Thyroid gland (tissue), 4 donors: ENCODE measurements at regions not wholly inside any gene's neighbourhood (a gene's known extent, or its start where the extent isn't known, plus 50 kb on each side); places are given as distances from the start of the nearest gene placed in this dataset.

ENCODE experiments used
- DNase-seq, 2 donors: peaks; one replicate each; pipeline ENCODE4 v3.0.0-alpha.2; 2019
- H3K27ac ChIP-seq, 3 donors: fragments of 200-600 bp; sonication (generic); 1 replicate in 2 of 3; 2 replicates in 1 of 3; pipeline ENCODE4 v1.5.1; 2016 to 2019; ENCODE audit warnings: mild to moderate bottlenecking in 1 of 3, moderate library complexity in 1 of 3
- H3K27me3 ChIP-seq: fragments of 200-600 bp; sonication (generic); one replicate; pipeline ENCODE4 v1.5.1; 2019
- H3K36me3 ChIP-seq, 2 donors: fragments of 200-600 bp; sonication (generic); one replicate each; pipeline ENCODE4 v1.5.1; 2016 to 2019
- H3K4me1 ChIP-seq, 2 donors: fragments of 200-600 bp; sonication (generic); one replicate each; pipeline ENCODE4 v1.5.1; 2017 to 2019
- H3K4me3 ChIP-seq, 3 donors: fragments of 200-600 bp; sonication (generic); replicated peaks in 1 of 3; 1 replicate in 2 of 3; 2 replicates in 1 of 3; pipeline ENCODE4 v1.5.1; 2016; ENCODE audit warnings: mild to moderate bottlenecking in 1 of 3
- H3K9me3 ChIP-seq: fragments of 200-600 bp; sonication (generic); one replicate; pipeline ENCODE4 v1.5.1; 2017
- POLR2A ChIP-seq, 2 donors: fragments of 450-650 bp; IDR thresholded peaks; one replicate each; pipeline ENCODE4 v1.6.1; 2017; ENCODE audit warnings: antibody characterized with exemption in 2 of 2, mild to moderate bottlenecking in 2 of 2, moderate library complexity in 1 of 2
- WGBS, 2 donors: methylation state at CpG; one replicate each; pipeline ENCODE4 v1.1.5; 2017; 5-methylcytosine and 5-hydroxymethylcytosine counted together
- intact Hi-C: fragments of 100-400 bp; cut with DNase I; formaldehyde crosslinking; loops from one replicate; pipeline ENCODE4 v1.15.1; 2023
- TF ChIP-seq, protein P1 (sequence below), 6 experiments: fragments of 200-600 bp in 3 of 6; fragments of 450-650 bp in 3 of 6; sonication (generic) in 3 of 6; IDR thresholded peaks; one replicate each; pipeline ENCODE4 v1.5.1; 2016 to 2019; ENCODE audit warnings: antibody characterized with exemption in 6 of 6, mild to moderate bottlenecking in 2 of 6, inconsistent platforms in 1 of 6, moderate library complexity in 1 of 6

DNA sequence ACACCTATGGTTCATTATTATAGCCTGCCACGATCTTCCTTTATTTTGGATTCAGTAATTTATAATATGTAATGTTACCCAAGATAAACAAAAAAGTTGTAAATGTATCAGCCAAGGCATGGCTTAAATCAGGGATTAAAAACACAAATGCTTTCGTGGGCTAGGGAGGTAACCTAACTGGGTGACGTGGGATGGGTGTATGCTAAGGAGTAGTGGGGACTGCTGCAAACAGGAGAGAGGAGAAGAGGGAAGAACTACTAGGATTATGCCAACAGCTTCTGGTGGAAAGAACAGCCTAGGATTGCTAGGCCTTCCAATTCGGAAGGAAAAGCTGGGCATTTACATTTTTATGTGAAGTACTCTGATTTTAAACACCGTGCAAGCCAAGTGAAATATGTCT is 244.8 kb upstream of the POU3F2 start:
- no peak for DNase-seq
- TF ChIP-seq, protein P1, sequence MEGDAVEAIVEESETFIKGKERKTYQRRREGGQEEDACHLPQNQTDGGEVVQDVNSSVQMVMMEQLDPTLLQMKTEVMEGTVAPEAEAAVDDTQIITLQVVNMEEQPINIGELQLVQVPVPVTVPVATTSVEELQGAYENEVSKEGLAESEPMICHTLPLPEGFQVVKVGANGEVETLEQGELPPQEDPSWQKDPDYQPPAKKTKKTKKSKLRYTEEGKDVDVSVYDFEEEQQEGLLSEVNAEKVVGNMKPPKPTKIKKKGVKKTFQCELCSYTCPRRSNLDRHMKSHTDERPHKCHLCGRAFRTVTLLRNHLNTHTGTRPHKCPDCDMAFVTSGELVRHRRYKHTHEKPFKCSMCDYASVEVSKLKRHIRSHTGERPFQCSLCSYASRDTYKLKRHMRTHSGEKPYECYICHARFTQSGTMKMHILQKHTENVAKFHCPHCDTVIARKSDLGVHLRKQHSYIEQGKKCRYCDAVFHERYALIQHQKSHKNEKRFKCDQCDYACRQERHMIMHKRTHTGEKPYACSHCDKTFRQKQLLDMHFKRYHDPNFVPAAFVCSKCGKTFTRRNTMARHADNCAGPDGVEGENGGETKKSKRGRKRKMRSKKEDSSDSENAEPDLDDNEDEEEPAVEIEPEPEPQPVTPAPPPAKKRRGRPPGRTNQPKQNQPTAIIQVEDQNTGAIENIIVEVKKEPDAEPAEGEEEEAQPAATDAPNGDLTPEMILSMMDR (IDR thresholded peaks at IDR 0.05): no peak
- no peak for TF ChIP-seq POLR2A (IDR thresholded peaks at IDR 0.05)
- Histone ChIP-seq H3K9me3 (no peaks in the 10 kb centered on the region), H3K27me3 (no peaks in the 10 kb centered on the region), H3K4me1 (no peaks in the 10 kb centered on the region), H3K4me3 (no peak overlapping the region), H3K36me3 (no peaks in the 10 kb centered on the region), H3K27ac (no peak overlapping the region)
- 76% methylated on average over 5 of the region's 5 CpGs for WGBS, 2 donors
- intact Hi-C loops: no loop called here

DNA sequence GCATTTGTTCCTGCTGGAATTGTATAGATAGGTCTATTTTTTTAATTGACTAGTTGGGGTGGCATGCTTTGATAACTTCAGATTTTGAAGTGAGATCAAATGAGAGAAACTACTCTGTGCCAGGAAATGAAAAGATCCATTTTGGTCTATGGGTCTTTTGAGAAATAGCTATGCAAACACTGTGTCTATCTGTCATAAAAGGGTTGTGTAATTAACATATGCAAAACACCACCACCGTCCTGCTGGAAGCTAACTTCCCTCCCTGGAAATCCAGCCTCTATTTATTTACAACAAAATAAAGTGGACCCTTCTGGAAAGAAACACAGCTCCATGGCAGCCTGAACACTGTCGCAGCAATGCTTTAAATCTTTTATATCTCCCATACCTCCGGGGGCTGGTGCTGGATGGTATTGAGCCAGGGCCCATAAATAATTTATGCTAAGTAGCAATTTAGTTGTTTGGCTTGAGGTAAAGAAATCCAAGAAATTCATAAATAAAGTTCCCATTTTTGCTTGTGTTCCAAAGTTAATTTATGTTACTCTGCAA is 244.2 kb upstream of the POU3F2 start:
- TF ChIP-seq, protein P1 (IDR thresholded peaks at IDR 0.05): no peak
- TF ChIP-seq POLR2A (IDR thresholded peaks at IDR 0.05): no peak
- no peaks in the 10 kb centered on the region for H3K4me1 ChIP-seq

DNA sequence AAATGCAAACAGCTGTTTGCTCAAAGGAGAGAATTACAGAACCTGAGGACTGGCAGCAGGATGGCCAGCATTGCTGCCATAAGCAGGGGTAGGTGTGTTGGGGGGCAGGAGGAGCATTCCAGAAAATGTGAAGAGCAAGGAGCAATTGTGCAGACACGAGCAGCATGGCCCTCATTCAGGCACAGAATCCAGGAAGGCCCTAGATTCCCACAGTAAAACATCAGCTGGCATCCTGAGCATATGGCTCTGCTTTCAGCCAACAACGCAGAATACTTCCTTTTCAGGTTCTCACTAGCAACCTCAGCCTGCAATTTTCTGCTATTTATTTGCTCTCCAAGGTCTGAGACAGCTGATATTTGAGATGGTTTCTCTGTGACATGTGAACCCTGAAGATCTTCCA is 243.4 kb upstream of the POU3F2 start:
- intact Hi-C loops: no loop called here
- H3K36me3 ChIP-seq: no peaks in the 10 kb centered on the region
- WGBS, 2 donors: 14 to 28% methylated on average over 2 of the region's 2 CpGs
- H3K9me3 ChIP-seq: no peaks in the 10 kb centered on the region
- no peak overlapping the region for H3K4me3 ChIP-seq
- TF ChIP-seq, protein P1 (IDR thresholded peaks at IDR 0.05): no peak
- no peak for TF ChIP-seq POLR2A (IDR thresholded peaks at IDR 0.05)
- no peak overlapping the region for H3K27ac ChIP-seq
- DNase-seq: no peak
- H3K4me1 ChIP-seq: no peaks in the 10 kb centered on the region
- H3K27me3 ChIP-seq: no peaks in the 10 kb centered on the region

More for the DNA sequence above, 244.2 kb upstream of the POU3F2 start:
- Histone ChIP-seq H3K27ac (no peak overlapping the region), H3K36me3 (no peaks in the 10 kb centered on the region), H3K4me3 (no peak overlapping the region), H3K9me3 (no peaks in the 10 kb centered on the region), H3K27me3 (no peaks in the 10 kb centered on the region)
- intact Hi-C loops: no loop called here
- 77 to 80% methylated on average over 3 of the region's 3 CpGs for WGBS, 2 donors
- no peak for DNase-seq

DNA sequence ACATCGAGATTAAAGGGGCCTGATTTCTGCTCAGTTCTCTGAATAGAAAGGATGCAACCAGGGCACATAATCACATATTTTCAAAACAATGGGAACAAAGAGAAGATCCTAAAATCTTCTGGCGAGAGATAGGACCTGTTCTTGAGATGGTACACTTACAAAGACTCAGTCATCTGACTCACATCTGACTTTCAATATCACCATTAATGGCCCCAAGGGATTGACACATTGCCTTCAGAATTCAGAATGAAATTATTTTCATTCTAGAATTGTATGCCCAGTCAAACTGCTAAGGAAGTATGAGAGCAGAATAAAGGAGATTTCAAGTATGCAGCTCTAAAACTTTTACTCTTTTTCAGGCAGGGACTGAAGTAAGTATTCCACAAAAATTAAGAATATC is 240.7 kb upstream of the POU3F2 start:
- no peak for TF ChIP-seq POLR2A (IDR thresholded peaks at IDR 0.05)
- TF ChIP-seq, protein P1 (IDR thresholded peaks at IDR 0.05): no peak
- H3K27ac ChIP-seq: no peak overlapping the region
- no peaks in the 10 kb centered on the region for H3K4me1 ChIP-seq
- no peak for DNase-seq
- no peaks in the 10 kb centered on the region for H3K9me3 ChIP-seq
- intact Hi-C loops: no loop called here
- no peak overlapping the region for H3K4me3 ChIP-seq
- 67 to 70% methylated on average over 2 of the region's 2 CpGs for WGBS, 2 donors
- no peaks in the 10 kb centered on the region for H3K27me3 ChIP-seq
- H3K36me3 ChIP-seq: no peaks in the 10 kb centered on the region

DNA sequence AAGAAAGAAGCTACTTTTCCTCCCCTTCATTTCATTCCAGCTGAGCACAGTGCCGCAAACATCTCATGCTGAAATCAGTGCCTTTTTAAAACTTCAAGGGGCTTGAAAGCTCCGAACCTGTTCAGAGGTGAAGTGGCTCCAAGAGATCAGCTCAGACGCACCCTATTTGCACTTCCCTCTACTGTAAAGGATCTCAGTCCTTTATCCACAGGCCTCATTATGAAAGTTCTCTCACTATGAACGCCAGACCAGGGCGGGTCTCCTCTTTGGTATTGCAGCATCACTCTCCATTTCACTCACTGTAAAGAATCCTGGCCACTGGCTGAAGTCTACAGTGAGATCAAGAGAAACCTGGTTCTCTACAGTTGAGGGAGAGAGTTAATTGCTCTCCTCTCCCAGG is 232.7 kb upstream of the POU3F2 start:
- H3K4me3 ChIP-seq: no peak overlapping the region
- TF ChIP-seq, protein P1 (IDR thresholded peaks at IDR 0.05): no peak
- TF ChIP-seq POLR2A (IDR thresholded peaks at IDR 0.05): no peak
- WGBS, 2 donors: 28 to 37% methylated on average over 5 of the region's 5 CpGs
- H3K36me3 ChIP-seq: no peaks in the 10 kb centered on the region
- no peak for DNase-seq
- intact Hi-C loops: no loop called here
- no peaks in the 10 kb centered on the region for H3K9me3 ChIP-seq
- H3K4me1 ChIP-seq: no peaks in the 10 kb centered on the region
- no peak overlapping the region for H3K27ac ChIP-seq
- H3K27me3 ChIP-seq: no peaks in the 10 kb centered on the region
